Transverse colon (tissue), 4 donors: ENCODE measurements at regions not wholly inside any gene's neighbourhood (a gene's known extent, or its start where the extent isn't known, plus 50 kb on each side); places are given as distances from the start of the nearest gene placed in this dataset.

Experiments used
- POLR2A ChIP-seq: fragments of 450-650 bp; IDR thresholded peaks from one replicate; pipeline ENCODE4 v1.6.1; 2016; ENCODE audit warnings: antibody characterized with exemption, mild to moderate bottlenecking, moderate library complexity
- POLR2AphosphoS5 ChIP-seq, 3 donors: sonication (generic); formaldehyde crosslinking; IDR thresholded peaks; one replicate each; pipeline ENCODE4 v1.6.1; 2016; ENCODE audit warnings: antibody characterized with exemption in 3 of 3
- TF ChIP-seq, protein P1 (sequence below), 5 experiments: fragments of 200-600 bp in 3 of 5; fragments of 450-650 bp in 2 of 5; sonication (generic) in 3 of 5; IDR thresholded peaks; 1 replicate in 2 of 5; 2 replicates in 3 of 5; pipeline ENCODE4 v1.5.1; 2016 to 2017; ENCODE audit warnings: antibody characterized with exemption in 5 of 5, inconsistent platforms in 3 of 5, mild to moderate bottlenecking in 2 of 5, moderate library complexity in 1 of 5

DNA sequence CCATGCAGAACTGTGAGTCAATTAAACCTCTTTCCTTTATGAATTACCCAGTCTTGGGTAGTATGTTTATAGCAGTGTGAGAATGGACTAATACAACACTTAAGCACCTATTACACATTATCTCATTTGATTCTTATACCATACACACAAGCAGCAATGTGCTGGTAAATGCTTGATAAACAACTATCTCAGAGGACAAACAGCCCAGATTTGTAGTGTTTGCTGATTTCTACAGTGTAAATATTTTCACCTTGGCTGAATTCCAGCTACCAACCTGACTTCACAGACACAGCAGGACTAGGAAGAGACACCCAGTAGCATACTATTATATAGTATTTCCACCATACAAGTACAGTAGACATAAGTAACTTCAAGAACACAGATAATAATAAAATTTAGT, 406.5 kb upstream of the CNKSR2 start:
- TF ChIP-seq, protein P1, sequence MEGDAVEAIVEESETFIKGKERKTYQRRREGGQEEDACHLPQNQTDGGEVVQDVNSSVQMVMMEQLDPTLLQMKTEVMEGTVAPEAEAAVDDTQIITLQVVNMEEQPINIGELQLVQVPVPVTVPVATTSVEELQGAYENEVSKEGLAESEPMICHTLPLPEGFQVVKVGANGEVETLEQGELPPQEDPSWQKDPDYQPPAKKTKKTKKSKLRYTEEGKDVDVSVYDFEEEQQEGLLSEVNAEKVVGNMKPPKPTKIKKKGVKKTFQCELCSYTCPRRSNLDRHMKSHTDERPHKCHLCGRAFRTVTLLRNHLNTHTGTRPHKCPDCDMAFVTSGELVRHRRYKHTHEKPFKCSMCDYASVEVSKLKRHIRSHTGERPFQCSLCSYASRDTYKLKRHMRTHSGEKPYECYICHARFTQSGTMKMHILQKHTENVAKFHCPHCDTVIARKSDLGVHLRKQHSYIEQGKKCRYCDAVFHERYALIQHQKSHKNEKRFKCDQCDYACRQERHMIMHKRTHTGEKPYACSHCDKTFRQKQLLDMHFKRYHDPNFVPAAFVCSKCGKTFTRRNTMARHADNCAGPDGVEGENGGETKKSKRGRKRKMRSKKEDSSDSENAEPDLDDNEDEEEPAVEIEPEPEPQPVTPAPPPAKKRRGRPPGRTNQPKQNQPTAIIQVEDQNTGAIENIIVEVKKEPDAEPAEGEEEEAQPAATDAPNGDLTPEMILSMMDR (IDR thresholded peaks at IDR 0.05): no peak
- TF ChIP-seq POLR2A: no peak
- TF ChIP-seq POLR2AphosphoS5 (IDR thresholded peaks at IDR 0.05): no peak
